Esophagus squamous epithelium (tissue), 5 donors: ENCODE measurements at regions not wholly inside any gene's neighbourhood (a gene's known extent, or its start where the extent isn't known, plus 50 kb on each side); places are given as distances from the start of the nearest gene placed in this dataset.
"Not testable (repeated sequence)": the region's sequence is repeated elsewhere in the genome, so short reads cannot be mapped to it uniquely, and the experiment has no call there.

ENCODE experiments used
- DNase-seq: peaks from one replicate; lab custom pipeline; 2025; lab: John Stamatoyannopoulos, UW
- H3K27ac ChIP-seq, 4 donors: fragments of 200-600 bp; sonication (generic); one replicate each; pipeline ENCODE4 v1.5.1; 2016 to 2019; ENCODE audit warnings: mild to moderate bottlenecking in 1 of 4
- H3K27me3 ChIP-seq, 4 donors: fragments of 200-600 bp; sonication (generic); 1 replicate in 3 of 4; 2 replicates in 1 of 4; pipeline versions ENCODE4 v1.5.1 to v1.6.0; 2017 to 2021; ENCODE audit warnings: antibody characterized with exemption in 1 of 4
- H3K36me3 ChIP-seq, 3 donors: fragments of 200-600 bp; sonication (generic); one replicate each; pipeline ENCODE4 v1.5.1; 2016 to 2019
- H3K4me1 ChIP-seq, 3 donors: fragments of 200-600 bp; sonication (generic); one replicate each; pipeline ENCODE4 v1.5.1; 2017 to 2019
- H3K4me3 ChIP-seq, 4 donors: fragments of 200-600 bp; sonication (generic); 1 replicate in 3 of 4; 2 replicates in 1 of 4; pipeline ENCODE4 v1.5.1; 2016 to 2019; ENCODE audit warnings: mild to moderate bottlenecking in 2 of 4, moderate library complexity in 1 of 4
- H3K9me3 ChIP-seq, 3 donors: fragments of 200-600 bp; sonication (generic); one replicate each; pipeline ENCODE4 v1.5.1; 2016 to 2019
- WGBS, 2 donors: methylation state at CpG; one replicate each; pipeline ENCODE4 v1.1.5; 2018; 5-methylcytosine and 5-hydroxymethylcytosine counted together
- intact Hi-C: fragments of 100-400 bp; cut with DNase I; formaldehyde crosslinking; loops from one replicate; pipeline ENCODE4 v1.15.0; 2022
- TF ChIP-seq, protein P1 (sequence below), 6 experiments: fragments of 450-650 bp in 4 of 6; fragments of 200-600 bp in 2 of 6; sonication (generic) in 2 of 6; IDR thresholded peaks; one replicate each; pipeline ENCODE4 v1.5.1; 2016 to 2019; ENCODE audit warnings: antibody characterized with exemption in 6 of 6, mild to moderate bottlenecking in 4 of 6, moderate library complexity in 4 of 6
- donor health status: DM: yes; HTN: yes; CAD: no.

DNA sequence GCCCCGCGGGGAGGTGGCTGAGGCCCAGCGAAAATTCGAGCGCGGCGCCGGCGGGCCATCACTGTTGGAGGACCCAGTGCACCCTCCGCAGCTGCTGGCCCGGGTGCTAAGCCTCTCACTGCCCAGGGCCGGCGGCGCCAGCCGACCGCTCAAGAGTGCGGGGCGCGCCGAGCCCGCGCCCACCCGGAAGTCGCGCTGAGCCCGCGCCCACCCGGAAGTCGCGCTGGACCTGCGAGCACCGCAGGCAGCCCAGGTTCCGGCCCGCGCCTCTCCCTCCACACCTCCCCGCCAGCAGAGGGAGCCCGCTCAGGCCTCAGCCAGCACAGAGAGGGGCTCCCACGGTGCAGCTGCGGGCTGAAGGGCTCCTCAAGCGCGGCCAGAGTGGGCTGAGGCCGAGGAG, 165.5 kb upstream of the BDP1 start:
- no CpG with 5 or more reads among the region's 42 CpGs for WGBS, 2 donors
- H3K36me3 ChIP-seq, intact Hi-C loops, H3K9me3 ChIP-seq, H3K27me3 ChIP-seq, H3K4me1 ChIP-seq, DNase-seq: not testable (repeated sequence)
- Histone ChIP-seq H3K27ac (peak overlapping the region in 3 of 4 donors; percentile 62 to 80 (median 72)), H3K4me3 (peak overlapping the region; percentile 22 to 62 (median 36))
- TF ChIP-seq, protein P1, sequence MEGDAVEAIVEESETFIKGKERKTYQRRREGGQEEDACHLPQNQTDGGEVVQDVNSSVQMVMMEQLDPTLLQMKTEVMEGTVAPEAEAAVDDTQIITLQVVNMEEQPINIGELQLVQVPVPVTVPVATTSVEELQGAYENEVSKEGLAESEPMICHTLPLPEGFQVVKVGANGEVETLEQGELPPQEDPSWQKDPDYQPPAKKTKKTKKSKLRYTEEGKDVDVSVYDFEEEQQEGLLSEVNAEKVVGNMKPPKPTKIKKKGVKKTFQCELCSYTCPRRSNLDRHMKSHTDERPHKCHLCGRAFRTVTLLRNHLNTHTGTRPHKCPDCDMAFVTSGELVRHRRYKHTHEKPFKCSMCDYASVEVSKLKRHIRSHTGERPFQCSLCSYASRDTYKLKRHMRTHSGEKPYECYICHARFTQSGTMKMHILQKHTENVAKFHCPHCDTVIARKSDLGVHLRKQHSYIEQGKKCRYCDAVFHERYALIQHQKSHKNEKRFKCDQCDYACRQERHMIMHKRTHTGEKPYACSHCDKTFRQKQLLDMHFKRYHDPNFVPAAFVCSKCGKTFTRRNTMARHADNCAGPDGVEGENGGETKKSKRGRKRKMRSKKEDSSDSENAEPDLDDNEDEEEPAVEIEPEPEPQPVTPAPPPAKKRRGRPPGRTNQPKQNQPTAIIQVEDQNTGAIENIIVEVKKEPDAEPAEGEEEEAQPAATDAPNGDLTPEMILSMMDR (IDR thresholded peaks at IDR 0.05), result peak in 1 of 6 experiments; percentile 7

DNA sequence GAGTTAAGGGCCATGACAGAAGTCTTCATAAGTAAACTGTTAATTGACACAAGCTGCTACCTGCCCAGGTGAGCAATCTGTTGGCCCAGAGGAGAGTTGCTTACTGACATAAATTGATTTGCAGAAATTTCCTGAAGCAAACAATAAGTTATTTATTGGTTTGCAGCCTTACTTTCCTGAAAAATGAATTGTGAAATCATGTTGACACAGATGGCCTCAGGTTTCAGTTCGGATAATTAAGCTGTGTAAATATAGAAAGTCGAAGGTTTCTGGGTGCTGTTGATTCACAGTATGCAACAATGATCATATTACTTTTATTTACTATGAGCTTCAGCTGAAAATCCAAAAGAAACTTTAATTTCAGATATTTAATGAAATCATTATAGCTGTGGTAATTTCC, 164.5 kb upstream of the BDP1 start:
- H3K27ac ChIP-seq, intact Hi-C loops, DNase-seq, H3K27me3 ChIP-seq, H3K4me3 ChIP-seq, H3K9me3 ChIP-seq, H3K36me3 ChIP-seq, H3K4me1 ChIP-seq: not testable (repeated sequence)
- WGBS, 2 donors, result 50 to 80% methylated on average over 1 to 2 of the region's 2 CpGs
